ENCODE measurements at regions not wholly inside any gene's neighbourhood (a gene's known extent, or its start where the extent isn't known, plus 50 kb on each side); places are given as distances from the start of the nearest gene placed in this dataset.
"Not testable (repeated sequence)": the region's sequence is repeated elsewhere in the genome, so short reads cannot be mapped to it uniquely, and the experiment has no call there.

DNA sequence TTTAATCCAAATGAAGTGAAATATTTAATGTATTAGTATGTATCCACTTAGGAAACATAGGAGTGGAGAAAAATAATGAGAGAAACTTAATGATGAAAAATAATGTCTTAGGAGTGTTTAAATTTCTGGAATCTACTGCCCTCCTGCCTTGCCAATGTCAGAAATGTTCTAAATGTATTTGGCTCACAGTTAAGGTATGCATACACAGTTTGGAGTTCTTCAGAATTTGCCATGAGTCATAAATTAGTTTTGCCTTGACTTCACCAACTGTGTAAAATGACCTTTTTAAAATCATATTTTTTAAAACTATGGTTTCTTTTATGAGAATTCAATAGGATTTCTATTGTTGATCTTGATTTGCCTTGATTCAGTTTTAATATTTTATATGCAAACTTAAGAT, 191.7 kb upstream of the HSF2 start:
- peak; percentile 32 for DNase-seq

GRCh38 chr6:122214605-122215318, 184.7 kb upstream of the HSF2 start:
- no peak for DNase-seq

- DNase-seq = no peak
Measured at GRCh38 chr6:122220254-122220653, 179.2 kb upstream of the HSF2 start.

DNA sequence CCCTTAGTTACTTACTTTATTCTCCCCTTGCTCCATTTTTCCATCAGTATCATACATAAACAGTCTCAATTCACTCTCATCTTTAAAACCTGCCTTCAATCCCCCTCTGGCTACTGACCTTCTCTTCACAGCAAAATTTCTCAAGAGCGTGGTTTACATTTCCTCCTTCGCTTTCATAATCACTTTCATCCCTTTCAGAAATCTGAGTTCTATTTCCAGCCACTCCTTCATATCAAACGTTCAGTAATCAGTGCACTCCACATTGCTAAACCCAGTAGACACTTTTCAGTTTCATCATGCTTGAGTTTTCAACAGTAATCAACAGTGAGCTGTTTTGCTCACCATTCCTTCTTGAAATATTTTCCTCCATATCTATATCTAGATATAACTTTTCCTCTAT, 176.7 kb upstream of the HSF2 start:
- no peak for DNase-seq

DNA sequence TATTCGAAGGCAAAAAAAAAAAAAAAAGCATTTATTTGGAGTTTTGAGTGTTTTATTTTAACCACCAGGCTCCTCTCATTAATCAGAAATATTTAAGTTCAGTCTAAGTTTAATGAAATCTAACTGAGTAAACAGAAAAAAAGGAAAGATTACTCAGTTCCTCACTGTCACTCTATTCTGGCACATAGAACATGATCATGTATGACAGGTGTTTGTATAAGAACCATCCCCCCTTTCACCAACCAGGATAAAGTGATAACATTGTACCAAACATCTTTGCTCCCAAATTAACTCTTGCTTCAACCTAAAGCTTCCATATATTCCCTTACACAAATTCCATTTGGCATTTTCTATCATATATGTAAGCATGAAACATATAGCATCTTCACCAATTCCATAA, 176.2 kb upstream of the HSF2 start:
- no peak for DNase-seq

DNA sequence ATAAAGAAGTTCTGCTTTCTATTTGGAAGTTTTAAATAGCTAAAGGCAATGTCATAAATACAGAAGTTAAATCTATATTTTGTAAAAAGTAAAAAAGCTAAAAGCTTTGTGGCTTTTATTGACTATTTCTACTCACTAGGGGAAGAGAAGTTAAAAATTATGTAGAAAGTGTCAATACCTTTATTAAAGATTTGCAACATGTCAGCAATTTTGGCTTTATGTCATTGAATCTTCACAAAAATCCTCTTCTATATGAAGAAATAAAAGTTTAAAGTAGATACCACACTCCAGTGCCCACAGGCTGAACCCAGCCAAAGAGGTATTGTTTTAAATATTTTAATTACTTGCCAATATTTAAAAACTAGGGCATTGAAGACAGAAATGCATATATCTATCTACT, 160.6 kb upstream of the HSF2 start:
- DNase-seq = no peak

DNA sequence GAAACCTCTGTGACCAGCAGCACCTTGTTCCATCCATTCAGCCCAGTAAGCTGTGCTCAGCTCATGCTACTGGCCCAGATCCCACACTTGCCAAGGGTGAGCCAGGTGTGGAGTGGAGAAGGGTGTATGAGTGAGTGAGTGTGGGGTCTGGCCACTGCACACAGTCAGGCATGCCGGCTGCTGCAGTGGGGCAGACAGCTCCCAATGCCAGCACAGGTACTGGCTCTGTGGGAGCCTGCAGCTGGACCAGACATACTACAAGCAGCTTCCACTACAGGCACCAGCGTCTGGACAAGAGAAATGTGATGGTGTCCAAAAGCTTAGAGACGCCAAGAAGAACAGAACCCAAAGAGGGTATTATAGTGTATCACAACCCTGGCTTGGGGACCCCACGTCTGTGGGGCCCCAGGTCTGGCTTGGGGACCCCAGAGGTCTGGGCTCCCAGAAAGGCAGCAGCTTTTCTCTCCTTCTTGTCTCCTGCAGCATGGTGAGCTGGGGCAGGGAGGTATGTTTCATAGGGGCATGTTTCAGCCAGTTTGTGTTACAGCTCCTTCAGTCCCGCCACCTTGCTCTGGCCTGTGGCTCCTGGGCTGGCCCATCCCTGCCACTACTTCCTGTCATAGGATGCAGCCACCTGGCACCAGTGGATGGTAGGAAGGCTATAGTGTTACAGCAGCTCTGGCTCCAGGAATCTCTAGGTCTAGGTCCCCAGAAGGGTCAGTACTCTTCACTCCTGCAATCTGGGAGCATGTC, 152.4 kb upstream of the HSF2 start:
- no peak for DNase-seq

DNA sequence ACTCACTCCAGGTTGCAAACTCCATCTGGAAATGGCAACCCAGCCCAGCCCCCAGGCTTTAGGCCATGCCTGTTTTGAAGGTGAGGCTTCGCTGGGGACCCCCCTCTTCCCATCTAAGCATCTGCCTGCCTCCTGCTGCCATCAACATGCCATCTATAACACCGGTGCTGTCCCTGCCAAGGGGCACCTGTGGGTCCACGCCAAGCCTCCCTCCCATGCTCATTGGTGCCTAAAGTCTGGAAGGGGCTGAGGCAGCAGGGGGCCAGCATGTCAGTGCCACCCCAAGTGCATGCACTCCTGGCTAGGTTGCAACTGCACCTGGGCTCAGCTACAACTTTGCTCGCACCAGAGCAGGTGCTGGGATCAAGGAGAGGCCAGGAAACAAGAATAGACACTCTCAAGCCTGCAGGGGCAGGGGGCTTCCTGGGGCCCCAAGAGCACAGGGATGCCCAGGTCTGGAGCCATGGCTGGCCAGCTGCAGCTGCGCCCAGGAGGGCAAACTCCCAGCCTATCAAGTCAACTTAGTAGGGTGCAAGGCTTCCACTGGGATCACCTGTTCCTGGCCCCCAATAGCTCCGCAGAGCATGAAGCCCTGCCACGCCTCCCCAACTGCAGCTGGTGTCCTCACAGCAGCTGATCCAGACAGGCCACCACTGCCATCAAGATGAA, 151.3 kb upstream of the HSF2 start:
- DNase-seq = no peak

GRCh38 chr6:122248844-122249243, 150.6 kb upstream of the HSF2 start:
- no peak for DNase-seq

GRCh38 chr6:122258839-122259238, 140.6 kb upstream of the HSF2 start:
- no peak for DNase-seq

DNA sequence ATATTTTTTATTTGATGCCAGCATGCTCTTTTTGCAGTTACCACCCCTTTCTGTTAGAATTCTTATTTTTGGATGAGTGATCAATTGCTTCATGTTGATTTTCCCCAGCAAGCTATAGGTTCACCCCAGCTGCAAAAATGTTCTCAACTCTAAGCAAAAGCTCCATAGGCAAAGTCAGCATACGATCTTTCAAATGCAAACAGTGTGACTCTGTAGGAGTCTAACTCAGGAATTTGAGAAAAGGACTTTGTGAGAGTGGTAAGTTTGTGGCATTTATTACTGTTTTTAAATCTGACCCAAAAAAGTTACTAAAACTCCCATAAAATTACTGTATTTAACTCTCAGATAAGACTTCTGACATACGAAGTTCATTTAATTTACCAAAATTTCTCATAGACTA, 134.9 kb upstream of the HSF2 start:
- DNase-seq = no peak

DNA sequence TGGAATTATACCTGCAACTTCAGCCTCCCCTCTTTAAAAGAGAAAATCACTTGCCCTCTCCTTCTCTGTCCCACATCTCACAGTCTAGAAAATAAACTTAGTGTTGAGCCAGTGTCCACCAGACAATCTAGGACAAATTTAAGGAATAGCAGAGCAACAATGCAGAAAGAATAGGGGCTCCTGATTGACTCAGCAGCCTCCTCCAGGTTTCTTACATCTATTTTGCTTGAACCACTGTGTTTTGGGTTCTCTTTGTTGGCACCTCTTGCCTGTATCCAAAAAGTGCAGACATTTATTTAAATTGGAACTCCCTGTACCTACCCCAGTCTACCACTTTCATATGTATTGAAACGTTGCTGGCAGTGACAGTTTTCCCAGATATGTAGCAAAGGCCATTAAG, 133.7 kb upstream of the HSF2 start:
- DNase-seq = no peak

DNA sequence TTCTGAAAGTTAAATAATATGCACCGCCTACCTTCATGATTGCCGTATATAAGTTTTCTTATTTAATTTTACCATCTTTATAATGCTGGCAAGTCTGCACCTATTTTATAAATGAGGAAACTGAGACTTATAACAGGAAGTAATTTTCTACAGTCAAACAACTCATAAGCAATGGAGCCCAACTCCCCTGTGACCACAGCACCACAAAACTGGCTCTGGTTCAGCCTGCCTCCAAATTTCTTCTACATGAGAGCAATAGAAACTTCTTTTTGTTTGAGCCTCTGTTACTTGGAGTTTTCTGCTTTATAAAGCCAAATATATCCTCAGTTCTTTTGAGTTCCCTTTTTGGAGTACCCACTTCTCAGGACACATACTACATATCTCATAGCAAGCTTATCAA, 131.1 kb upstream of the HSF2 start:
- DNase-seq = no peak

- no peak for DNase-seq
Measured at GRCh38 chr6:122276637-122277036, 122.8 kb upstream of the HSF2 start.

DNA sequence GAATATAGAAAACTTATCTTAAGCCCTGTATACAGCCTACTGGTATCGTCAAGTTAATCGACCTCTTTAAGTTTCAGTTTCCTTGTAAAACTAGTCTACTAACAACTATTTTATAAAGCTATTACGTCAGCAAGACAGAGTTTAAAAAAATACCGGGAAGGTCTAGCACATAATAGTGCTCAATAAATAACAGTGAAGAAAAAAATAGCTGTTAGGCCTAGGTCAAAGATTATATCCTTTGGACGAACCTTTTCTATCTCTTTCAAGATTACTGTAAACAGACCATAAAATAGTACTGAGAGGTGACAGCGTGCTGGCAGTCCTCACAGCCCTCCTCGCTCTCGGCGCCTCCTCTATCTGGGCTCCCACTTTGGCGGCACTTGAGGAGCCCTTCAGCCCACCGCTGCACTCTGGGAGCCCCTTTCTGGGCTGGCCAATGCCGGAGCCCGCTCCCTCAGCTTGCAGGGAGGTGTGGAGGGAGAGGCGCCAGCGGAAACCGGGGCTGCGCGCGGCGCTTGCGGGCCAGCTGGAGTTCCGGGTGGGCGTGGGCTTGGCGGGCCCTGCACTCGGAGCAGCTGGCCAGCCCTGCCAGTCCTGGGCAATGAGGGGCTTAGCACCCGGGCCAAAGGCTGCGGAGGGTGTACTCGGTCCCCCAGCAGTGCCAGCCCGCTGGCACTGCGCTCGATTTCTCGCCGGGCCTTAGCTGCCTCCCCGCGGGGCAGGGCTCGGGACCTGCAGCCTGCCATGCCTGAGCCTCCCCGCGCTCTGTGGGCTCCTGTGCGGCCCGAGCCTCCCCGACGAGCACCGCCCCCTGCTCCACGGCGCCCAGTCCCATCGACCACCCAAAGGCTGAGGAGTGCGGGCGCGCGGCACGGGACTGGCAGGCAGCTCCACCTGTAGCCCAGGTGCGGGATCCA, 119.1 kb upstream of the HSF2 start:
- DNase-seq = not testable (repeated sequence)

- no peak for DNase-seq
Measured at GRCh38 chr6:122283884-122284283, 115.6 kb upstream of the HSF2 start.

GRCh38 chr6:122284848-122285247, 114.6 kb upstream of the HSF2 start:
- no peak for DNase-seq

DNA sequence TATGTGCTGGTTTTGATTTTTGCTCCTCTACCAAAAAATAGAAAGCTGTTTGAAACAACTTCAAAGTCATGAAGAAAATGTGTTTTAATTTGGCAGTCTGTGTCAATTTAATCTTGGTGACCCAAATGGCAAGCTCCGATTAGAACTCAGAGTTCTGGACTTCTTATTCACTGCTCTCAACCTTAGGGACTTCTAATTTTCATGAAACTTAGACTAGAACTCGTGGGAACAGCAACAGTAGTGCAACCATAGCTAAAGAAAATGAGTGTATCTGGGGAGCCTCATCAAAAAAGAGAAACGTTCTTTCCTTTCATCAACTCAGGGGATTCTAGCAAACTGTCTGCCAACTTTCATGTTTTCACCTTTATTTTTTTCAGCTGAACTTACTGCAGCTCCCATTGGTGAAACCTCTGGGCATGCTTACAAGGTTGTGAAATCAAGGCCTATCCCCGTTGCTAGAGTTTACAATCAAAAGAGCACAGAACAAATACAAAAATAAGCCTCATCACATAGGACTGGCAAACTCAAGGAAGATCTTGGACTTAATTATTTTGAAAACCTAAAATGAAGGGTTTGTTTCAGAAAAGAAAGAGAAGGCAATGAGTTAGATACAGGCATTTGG, 114.0 kb upstream of the HSF2 start:
- no peak for DNase-seq

DNA sequence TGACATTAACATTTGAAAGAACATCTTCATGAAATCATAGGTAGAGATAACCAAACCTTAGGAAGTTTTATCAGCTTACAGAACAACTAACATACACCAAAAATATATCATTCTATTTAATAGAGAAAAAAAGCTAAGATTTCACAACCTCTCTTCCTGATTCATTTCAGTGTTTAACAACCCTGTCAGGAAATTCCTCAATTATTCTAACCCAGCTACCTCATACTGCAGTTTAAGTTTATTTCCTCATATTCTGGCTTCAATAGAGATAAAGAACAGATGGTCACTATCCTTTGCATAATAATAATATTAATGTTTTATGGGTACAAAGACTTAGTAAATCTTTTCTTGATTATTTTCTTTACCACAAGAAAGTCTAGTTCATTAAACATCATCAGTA, 112.9 kb upstream of the HSF2 start:
- peak; percentile 1 for DNase-seq

GRCh38 chr6:122289762-122290539, 109.5 kb upstream of the HSF2 start:
- peak; percentile 13 for DNase-seq

- DNase-seq = no peak
Measured at GRCh38 chr6:122297010-122297409, 102.4 kb upstream of the HSF2 start.

- DNase-seq = no peak
Measured at GRCh38 chr6:122302067-122302466, 97.4 kb upstream of the HSF2 start.
